ENCODE measurements at regions not wholly inside any gene's neighbourhood (a gene's known extent, or its start where the extent isn't known, plus 50 kb on each side); places are given as distances from the start of the nearest gene placed in this dataset.

DNA sequence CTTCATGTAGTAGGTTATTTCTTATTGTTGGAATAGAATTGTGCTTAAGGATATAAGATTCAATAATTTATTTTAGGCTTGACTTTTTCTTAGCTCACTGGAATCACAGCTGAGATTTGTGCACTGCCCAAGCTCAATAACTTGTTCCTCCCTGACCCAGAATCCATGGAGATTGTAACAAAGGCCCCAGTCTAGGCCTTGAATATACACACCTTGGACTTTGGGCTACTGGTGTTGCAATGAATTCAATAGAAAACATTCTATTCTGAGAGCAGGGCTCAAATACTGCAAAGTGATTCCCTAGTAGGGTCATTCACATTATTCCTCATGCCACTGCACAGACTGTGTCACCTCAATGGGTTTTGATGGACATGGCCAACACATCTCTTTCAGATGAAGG is 352.4 kb downstream of the GALC start:
- intact Hi-C loops (cut with DNase I, micrococcal nuclease), result no loop called here
- no peak for DNase-seq
- no peaks in the 10 kb centered on the region for H3K4me1 ChIP-seq (ENCODE audit: insufficient read depth, low read length)
- H3K27ac ChIP-seq (ENCODE audit: low read depth in 1 of 2, low read length in 2 of 2), result no peak overlapping the region
- H3K27ac Mint-ChIP-seq, result no peak overlapping the region
- no peaks in the 10 kb centered on the region for H3K27me3 ChIP-seq (ENCODE audit: control insufficient read depth in 1 of 2, insufficient read depth in 2 of 2, low read length in 2 of 2)
- no peaks in the 10 kb centered on the region for H3K36me3 Mint-ChIP-seq (ENCODE audit: low read depth)
- H3K4me3 ChIP-seq (ENCODE audit: low read length), result no peak overlapping the region
- no peaks in the 10 kb centered on the region for H3K9me3 ChIP-seq (ENCODE audit: control insufficient read depth in 1 of 2, insufficient read depth in 1 of 2, low read length in 2 of 2)
- H3K4me1 Mint-ChIP-seq (ENCODE audit: low read depth), result no peaks in the 10 kb centered on the region
- H3K4me3 Mint-ChIP-seq, result no peak overlapping the region
- TF ChIP-seq, protein P1, sequence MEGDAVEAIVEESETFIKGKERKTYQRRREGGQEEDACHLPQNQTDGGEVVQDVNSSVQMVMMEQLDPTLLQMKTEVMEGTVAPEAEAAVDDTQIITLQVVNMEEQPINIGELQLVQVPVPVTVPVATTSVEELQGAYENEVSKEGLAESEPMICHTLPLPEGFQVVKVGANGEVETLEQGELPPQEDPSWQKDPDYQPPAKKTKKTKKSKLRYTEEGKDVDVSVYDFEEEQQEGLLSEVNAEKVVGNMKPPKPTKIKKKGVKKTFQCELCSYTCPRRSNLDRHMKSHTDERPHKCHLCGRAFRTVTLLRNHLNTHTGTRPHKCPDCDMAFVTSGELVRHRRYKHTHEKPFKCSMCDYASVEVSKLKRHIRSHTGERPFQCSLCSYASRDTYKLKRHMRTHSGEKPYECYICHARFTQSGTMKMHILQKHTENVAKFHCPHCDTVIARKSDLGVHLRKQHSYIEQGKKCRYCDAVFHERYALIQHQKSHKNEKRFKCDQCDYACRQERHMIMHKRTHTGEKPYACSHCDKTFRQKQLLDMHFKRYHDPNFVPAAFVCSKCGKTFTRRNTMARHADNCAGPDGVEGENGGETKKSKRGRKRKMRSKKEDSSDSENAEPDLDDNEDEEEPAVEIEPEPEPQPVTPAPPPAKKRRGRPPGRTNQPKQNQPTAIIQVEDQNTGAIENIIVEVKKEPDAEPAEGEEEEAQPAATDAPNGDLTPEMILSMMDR (IDR thresholded peaks at IDR 0.05), result no peak
- ChIA-PET POLR2A (no interaction called here), CTCF (no interaction called here)
- H3K9me3 Mint-ChIP-seq, result no peaks in the 10 kb centered on the region
- ATAC-seq (ENCODE audit: poor library complexity), result no peak
- H3K36me3 ChIP-seq (ENCODE audit: insufficient read depth, low read length), result no peaks in the 10 kb centered on the region
- no peaks in the 10 kb centered on the region for H3K27me3 Mint-ChIP-seq

DNA sequence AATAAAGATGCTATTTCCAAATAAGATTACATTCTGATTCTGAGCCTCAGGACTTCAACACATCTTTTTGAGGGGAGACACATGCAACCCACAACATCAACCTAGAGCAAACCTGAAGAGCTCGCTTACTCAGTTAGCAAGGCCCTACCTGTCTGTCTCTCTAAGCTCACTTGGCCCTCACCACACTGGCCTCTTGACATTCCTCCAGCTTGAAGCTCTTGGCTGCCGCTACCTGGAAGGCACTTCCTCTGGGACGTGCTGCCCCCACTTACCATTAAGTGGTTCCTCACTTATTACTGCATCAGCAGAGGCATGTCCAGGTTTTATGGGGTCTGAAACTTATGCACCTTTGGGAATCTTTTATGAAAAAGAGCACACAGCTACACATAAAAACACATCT is 354.8 kb downstream of the GALC start:
- H3K9me3 ChIP-seq (ENCODE audit: control insufficient read depth in 1 of 2, insufficient read depth in 1 of 2, low read length in 2 of 2), result no peaks in the 10 kb centered on the region
- DNase-seq, result no peak
- Mint-ChIP-seq H3K27me3 (no peaks in the 10 kb centered on the region), H3K27ac (no peak overlapping the region), H3K4me3 (no peak overlapping the region), H3K4me1 (ENCODE audit: low read depth) (no peaks in the 10 kb centered on the region), H3K9me3 (no peaks in the 10 kb centered on the region), H3K36me3 (ENCODE audit: low read depth) (no peaks in the 10 kb centered on the region)
- H3K4me1 ChIP-seq (ENCODE audit: insufficient read depth, low read length), result no peaks in the 10 kb centered on the region
- POLR2A ChIA-PET, result no interaction called here
- no peaks in the 10 kb centered on the region for H3K36me3 ChIP-seq (ENCODE audit: insufficient read depth, low read length)
- intact Hi-C loops (cut with DNase I, micrococcal nuclease), result no loop called here
- no peaks in the 10 kb centered on the region for H3K27me3 ChIP-seq (ENCODE audit: control insufficient read depth in 1 of 2, insufficient read depth in 2 of 2, low read length in 2 of 2)
- no peak for ATAC-seq (ENCODE audit: poor library complexity)
- CTCF ChIA-PET, result no interaction called here
- no peak overlapping the region for H3K4me3 ChIP-seq (ENCODE audit: low read length)
- TF ChIP-seq, protein P1 (IDR thresholded peaks at IDR 0.05), result no peak
- H3K27ac ChIP-seq (ENCODE audit: low read depth in 1 of 2, low read length in 2 of 2), result no peak overlapping the region

DNA sequence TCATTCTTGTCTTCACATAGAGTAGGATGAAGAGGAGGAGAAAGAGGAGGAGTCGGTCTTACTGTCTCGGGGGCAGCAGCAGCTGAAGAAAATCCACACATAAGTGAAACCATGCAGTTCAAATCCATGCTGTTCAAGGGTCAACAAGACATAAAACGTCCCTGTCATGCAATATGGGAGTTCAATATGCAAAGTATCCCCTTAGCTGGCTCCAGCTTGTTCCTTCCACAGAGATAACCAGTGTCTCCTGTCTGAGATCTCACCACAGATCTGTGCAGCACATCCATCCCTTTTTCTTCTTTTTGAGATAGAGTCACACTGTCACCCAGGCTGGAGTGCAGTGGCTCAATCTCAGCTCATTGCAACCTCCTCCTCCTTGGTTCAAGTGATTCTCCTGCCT is 357.5 kb downstream of the GALC start:
- no peak overlapping the region for H3K27ac ChIP-seq (ENCODE audit: low read depth in 1 of 2, low read length in 2 of 2)
- Mint-ChIP-seq H3K27ac (no peak overlapping the region), H3K36me3 (ENCODE audit: low read depth) (no peaks in the 10 kb centered on the region), H3K9me3 (no peaks in the 10 kb centered on the region), H3K4me3 (no peak overlapping the region), H3K4me1 (ENCODE audit: low read depth) (no peaks in the 10 kb centered on the region), H3K27me3 (no peaks in the 10 kb centered on the region)
- H3K27me3 ChIP-seq (ENCODE audit: control insufficient read depth in 1 of 2, insufficient read depth in 2 of 2, low read length in 2 of 2), result peaks cover 0 to under 1% of the 10 kb centered on the region in 2 experiments
- H3K4me1 ChIP-seq (ENCODE audit: insufficient read depth, low read length), result no peaks in the 10 kb centered on the region
- ATAC-seq (ENCODE audit: poor library complexity), result no peak
- no peak for DNase-seq
- no peak overlapping the region for H3K4me3 ChIP-seq (ENCODE audit: low read length)
- CTCF ChIA-PET, result no interaction called here
- intact Hi-C loops (cut with DNase I, micrococcal nuclease), result no loop called here
- no peaks in the 10 kb centered on the region for H3K36me3 ChIP-seq (ENCODE audit: insufficient read depth, low read length)
- TF ChIP-seq, protein P1 (IDR thresholded peaks at IDR 0.05), result no peak
- no peaks in the 10 kb centered on the region for H3K9me3 ChIP-seq (ENCODE audit: control insufficient read depth in 1 of 2, insufficient read depth in 1 of 2, low read length in 2 of 2)
- POLR2A ChIA-PET, result no interaction called here
